Left ventricle myocardium inferior (tissue), 1 donor: ENCODE measurements at regions not wholly inside any gene's neighbourhood (a gene's known extent, or its start where the extent isn't known, plus 50 kb on each side); places are given as distances from the start of the nearest gene placed in this dataset.

ENCODE experiments used
- DNase-seq: peaks from one replicate; pipeline ENCODE4 v3.0.0-alpha.2; 2020
- H3K27ac ChIP-seq: fragments of 200-600 bp; replicated peaks from 2 replicates; pipeline ENCODE4 v1.8.0; 2021
- H3K27me3 ChIP-seq: fragments of 200-600 bp; 2 replicates; pipeline ENCODE4 v1.8.0; 2021; ENCODE audit warnings: low read depth
- H3K36me3 ChIP-seq: fragments of 200-600 bp; 2 replicates; pipeline ENCODE4 v1.8.0; 2021
- H3K4me1 ChIP-seq: fragments of 200-600 bp; 2 replicates; pipeline ENCODE4 v1.8.0; 2021
- H3K4me3 ChIP-seq: fragments of 200-600 bp; 2 replicates; pipeline ENCODE4 v1.8.0; 2021; ENCODE audit warnings: mild to moderate bottlenecking, moderate library complexity
- H3K9me3 ChIP-seq: fragments of 200-600 bp; replicated peaks from 2 replicates; pipeline ENCODE4 v1.8.0; 2021
- intact Hi-C: fragments of 100-400 bp; cut with micrococcal nuclease; formaldehyde crosslinking; loops from one replicate; pipeline ENCODE4 v1.11.0; 2022
- TF ChIP-seq, protein P1 (sequence below): fragments of 200-600 bp; IDR thresholded peaks from 2 replicates; pipeline ENCODE4 v1.8.0; 2021; ENCODE audit warnings: antibody characterized with exemption, mild to moderate bottlenecking, borderline replicate concordance
- donor health status: DM: no; HTN: yes; CAD: no; lungs with severe emphysema.

DNA sequence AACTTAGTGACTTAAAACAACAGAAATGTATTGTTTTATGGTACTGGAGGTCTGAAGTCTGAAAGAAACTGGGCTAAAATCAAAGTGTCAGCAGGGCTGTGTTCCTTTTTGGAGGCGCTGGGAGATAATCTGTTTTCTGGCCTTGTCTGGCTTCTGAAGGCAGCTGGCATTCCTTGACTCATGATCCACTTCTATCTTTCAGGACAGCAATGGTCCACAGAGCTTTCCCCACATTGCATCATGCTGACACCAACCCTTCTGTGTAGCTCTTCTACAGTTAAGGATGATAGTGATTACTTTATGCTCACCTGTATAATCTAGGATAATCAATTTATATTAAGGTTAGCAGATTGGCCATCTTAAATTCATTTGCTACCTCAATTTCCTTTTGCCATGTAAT is 392.1 kb downstream of the TDRD15 start:
- DNase-seq = no peak
- Histone ChIP-seq H3K27ac (no peak overlapping the region), H3K9me3 (no peaks in the 10 kb centered on the region), H3K4me1 (no peaks in the 10 kb centered on the region), H3K4me3 (no peak overlapping the region), H3K27me3 (no peaks in the 10 kb centered on the region), H3K36me3 (no peaks in the 10 kb centered on the region)
- TF ChIP-seq, protein P1, sequence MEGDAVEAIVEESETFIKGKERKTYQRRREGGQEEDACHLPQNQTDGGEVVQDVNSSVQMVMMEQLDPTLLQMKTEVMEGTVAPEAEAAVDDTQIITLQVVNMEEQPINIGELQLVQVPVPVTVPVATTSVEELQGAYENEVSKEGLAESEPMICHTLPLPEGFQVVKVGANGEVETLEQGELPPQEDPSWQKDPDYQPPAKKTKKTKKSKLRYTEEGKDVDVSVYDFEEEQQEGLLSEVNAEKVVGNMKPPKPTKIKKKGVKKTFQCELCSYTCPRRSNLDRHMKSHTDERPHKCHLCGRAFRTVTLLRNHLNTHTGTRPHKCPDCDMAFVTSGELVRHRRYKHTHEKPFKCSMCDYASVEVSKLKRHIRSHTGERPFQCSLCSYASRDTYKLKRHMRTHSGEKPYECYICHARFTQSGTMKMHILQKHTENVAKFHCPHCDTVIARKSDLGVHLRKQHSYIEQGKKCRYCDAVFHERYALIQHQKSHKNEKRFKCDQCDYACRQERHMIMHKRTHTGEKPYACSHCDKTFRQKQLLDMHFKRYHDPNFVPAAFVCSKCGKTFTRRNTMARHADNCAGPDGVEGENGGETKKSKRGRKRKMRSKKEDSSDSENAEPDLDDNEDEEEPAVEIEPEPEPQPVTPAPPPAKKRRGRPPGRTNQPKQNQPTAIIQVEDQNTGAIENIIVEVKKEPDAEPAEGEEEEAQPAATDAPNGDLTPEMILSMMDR = no peak
- intact Hi-C loops = no loop called here

DNA sequence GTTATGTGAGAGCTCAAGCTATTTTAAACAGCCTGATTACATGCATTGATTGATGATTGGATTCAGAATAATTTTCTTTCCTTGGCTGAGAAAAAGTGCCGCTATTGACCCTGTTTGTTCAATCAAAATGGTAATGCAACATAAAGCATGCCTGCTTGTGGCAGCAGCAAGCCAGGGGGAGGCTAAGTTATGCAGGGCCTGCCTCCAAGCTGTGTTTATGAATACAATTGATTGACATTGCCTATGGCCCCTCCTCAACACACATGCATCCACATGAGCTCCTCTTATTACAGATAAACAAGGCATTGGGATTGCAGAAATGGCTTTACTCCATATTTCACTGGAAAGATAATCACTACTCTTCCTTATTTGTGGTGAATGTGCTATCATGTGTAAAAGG is 395.6 kb downstream of the TDRD15 start:
- TF ChIP-seq, protein P1 = no peak
- H3K4me1 ChIP-seq = no peaks in the 10 kb centered on the region
- H3K36me3 ChIP-seq = no peaks in the 10 kb centered on the region
- H3K27ac ChIP-seq = no peak overlapping the region
- peaks cover 4% of the 10 kb centered on the region for H3K9me3 ChIP-seq
- H3K27me3 ChIP-seq = no peaks in the 10 kb centered on the region
- no peak for DNase-seq
- no peak overlapping the region for H3K4me3 ChIP-seq
- intact Hi-C loops = no loop called here

DNA sequence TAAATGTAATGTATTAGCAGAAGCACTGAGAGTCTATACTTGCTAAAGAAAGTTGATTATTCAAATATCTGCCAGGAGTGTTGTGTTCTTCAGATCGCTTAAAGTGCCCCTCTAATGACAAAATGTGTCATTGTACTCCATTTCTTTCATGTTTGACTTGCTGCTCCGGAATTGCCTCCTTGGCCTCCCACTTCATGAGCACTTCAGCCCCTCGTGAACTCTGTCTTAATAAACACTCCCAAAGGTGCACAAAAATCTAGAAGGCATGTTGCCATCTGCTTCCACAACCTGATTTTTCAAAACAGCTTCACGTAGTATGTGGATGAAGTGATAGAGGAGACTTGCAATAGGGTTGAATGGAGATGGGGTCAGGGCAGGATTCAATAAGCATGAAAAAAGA is 396.1 kb downstream of the TDRD15 start:
- no peaks in the 10 kb centered on the region for H3K27me3 ChIP-seq
- H3K36me3 ChIP-seq = no peaks in the 10 kb centered on the region
- intact Hi-C loops = no loop called here
- H3K4me3 ChIP-seq = no peak overlapping the region
- H3K4me1 ChIP-seq = no peaks in the 10 kb centered on the region
- TF ChIP-seq, protein P1 = no peak
- DNase-seq = no peak
- no peak overlapping the region for H3K27ac ChIP-seq
- peaks cover 4% of the 10 kb centered on the region for H3K9me3 ChIP-seq

DNA sequence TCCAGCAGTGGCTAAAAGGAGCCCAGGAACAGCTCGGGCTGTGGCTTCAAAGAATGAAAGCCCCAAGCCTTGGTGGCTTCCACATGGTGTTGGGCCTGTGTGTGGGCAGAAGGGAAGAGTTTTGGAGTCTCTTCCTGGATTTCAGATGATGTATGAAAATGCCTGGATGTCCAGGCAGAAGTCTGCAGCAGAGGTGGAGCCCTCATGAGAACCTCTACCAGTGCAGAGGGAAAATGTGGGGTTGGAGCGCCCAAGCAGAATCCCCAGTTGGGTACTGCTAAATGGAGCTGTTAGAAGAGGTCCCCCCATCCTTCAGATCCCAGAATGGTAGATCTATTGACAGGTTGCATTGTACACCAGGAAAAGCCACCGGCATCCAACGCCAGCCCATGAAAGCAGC is 412.1 kb downstream of the TDRD15 start:
- Histone ChIP-seq H3K27ac (no peak overlapping the region), H3K36me3 (no peaks in the 10 kb centered on the region), H3K9me3 (peaks cover 57% of the 10 kb centered on the region), H3K4me1 (no peaks in the 10 kb centered on the region), H3K27me3 (no peaks in the 10 kb centered on the region), H3K4me3 (no peak overlapping the region)
- TF ChIP-seq, protein P1 = no peak
- intact Hi-C loops = no loop called here
- no peak for DNase-seq

DNA sequence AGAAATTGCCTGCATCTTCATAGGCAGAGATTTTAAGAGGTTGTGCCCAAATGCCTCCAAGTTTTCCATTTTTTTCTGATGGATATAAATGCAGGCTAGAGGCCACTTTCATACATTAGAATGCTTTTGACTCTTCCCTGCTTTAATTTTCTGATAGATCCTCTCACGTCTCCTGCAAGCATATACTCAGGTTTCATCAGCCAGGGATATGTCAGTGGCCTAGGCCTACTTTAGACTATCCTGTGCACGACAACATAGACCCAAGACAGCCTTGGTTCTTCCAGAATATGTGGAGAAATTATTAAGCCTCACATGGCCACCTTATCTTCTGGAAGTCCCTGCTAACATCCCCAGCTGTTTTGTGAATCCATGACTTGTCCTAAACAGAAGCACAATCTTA is 415.9 kb downstream of the TDRD15 start:
- intact Hi-C loops = no loop called here
- Histone ChIP-seq H3K36me3 (no peaks in the 10 kb centered on the region), H3K9me3 (peaks cover 36% of the 10 kb centered on the region), H3K4me1 (no peaks in the 10 kb centered on the region), H3K27me3 (no peaks in the 10 kb centered on the region), H3K27ac (no peak overlapping the region), H3K4me3 (no peak overlapping the region)
- TF ChIP-seq, protein P1 = no peak
- DNase-seq = no peak

DNA sequence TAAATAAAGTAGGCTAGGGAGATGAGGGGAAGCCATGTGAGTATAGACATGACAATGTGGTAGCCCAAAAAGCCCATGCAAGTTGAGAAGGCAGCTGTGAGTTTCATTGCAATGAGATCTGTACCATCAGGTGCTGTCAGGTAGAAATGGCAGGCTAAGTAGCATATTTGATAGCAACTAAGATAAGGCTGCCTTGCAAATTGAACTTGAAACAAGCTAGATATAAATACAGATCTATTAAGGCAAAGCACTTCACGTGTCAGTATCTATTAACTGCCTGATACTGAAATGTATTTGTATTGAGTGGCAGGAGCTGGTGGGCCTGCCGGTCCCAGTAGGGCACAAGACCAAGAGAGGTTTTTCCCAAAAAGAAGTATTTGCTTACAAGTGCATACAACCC is 419.9 kb downstream of the TDRD15 start:
- no peak overlapping the region for H3K27ac ChIP-seq
- intact Hi-C loops = no loop called here
- DNase-seq = no peak
- no peak overlapping the region for H3K4me3 ChIP-seq
- TF ChIP-seq, protein P1 = no peak
- no peaks in the 10 kb centered on the region for H3K9me3 ChIP-seq
- H3K4me1 ChIP-seq = no peaks in the 10 kb centered on the region
- H3K36me3 ChIP-seq = no peaks in the 10 kb centered on the region
- H3K27me3 ChIP-seq = no peaks in the 10 kb centered on the region
